ENCODE measurements at regions not wholly inside any gene's neighbourhood (a gene's known extent, or its start where the extent isn't known, plus 50 kb on each side); places are given as distances from the start of the nearest gene placed in this dataset.

DNA sequence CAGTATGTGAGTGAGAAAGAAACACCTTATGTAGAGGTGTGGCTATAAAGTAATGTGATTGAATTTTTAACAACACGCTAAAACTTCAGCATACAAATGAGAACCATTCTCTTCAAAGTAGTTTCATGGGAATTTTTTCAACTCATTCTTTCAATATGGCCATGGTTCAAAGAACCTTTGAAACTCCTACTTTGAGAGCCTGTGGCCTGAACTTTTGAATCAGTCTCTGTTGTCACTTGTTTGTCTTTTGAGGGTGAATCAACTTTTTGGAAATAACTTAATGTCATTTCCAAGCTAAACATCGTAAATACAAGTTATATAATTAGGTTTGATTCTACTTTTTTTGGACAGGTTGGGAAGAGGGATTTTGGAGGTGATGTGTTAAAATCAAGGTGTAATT, 49.9 kb upstream of the CASK start:
- ChIA-PET POLR2A (no interaction called here), CTCF (no interaction called here)
- Histone ChIP-seq H3K9me3 (ENCODE audit: control insufficient read depth, insufficient read depth, low read depth, low read length) (no peaks in the 10 kb centered on the region), H3K4me1 (ENCODE audit: control insufficient read depth, insufficient read depth, low read length) (no peaks in the 10 kb centered on the region), H3K27ac (ENCODE audit: low read length) (no peak overlapping the region), H3K36me3 (ENCODE audit: control insufficient read depth, insufficient read depth, low read length) (no peaks in the 10 kb centered on the region), H3K27me3 (ENCODE audit: control insufficient read depth, insufficient read depth, low read length) (no peaks in the 10 kb centered on the region), H3K4me3 (ENCODE audit: low read depth in 2 of 2, low read length in 2 of 2) (no peak overlapping the region)
- DNase-seq (ENCODE audit: low read depth, low spot score), result no peak
- no peak for ATAC-seq
- TF ChIP-seq, protein P1, sequence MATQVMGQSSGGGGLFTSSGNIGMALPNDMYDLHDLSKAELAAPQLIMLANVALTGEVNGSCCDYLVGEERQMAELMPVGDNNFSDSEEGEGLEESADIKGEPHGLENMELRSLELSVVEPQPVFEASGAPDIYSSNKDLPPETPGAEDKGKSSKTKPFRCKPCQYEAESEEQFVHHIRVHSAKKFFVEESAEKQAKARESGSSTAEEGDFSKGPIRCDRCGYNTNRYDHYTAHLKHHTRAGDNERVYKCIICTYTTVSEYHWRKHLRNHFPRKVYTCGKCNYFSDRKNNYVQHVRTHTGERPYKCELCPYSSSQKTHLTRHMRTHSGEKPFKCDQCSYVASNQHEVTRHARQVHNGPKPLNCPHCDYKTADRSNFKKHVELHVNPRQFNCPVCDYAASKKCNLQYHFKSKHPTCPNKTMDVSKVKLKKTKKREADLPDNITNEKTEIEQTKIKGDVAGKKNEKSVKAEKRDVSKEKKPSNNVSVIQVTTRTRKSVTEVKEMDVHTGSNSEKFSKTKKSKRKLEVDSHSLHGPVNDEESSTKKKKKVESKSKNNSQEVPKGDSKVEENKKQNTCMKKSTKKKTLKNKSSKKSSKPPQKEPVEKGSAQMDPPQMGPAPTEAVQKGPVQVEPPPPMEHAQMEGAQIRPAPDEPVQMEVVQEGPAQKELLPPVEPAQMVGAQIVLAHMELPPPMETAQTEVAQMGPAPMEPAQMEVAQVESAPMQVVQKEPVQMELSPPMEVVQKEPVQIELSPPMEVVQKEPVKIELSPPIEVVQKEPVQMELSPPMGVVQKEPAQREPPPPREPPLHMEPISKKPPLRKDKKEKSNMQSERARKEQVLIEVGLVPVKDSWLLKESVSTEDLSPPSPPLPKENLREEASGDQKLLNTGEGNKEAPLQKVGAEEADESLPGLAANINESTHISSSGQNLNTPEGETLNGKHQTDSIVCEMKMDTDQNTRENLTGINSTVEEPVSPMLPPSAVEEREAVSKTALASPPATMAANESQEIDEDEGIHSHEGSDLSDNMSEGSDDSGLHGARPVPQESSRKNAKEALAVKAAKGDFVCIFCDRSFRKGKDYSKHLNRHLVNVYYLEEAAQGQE (IDR thresholded peaks at IDR 0.05; ENCODE audit: insufficient read depth in 1 of 2, low read depth in 2 of 2, low read length in 1 of 2), result no peak
- no peak for TF ChIP-seq POLR2AphosphoS5 (IDR thresholded peaks at IDR 0.05; ENCODE audit: low read depth, low read length)
- no peak for TF ChIP-seq TCF7L2 (IDR thresholded peaks at IDR 0.05; ENCODE audit: low read depth, low read length)
- TF ChIP-seq SIN3A (IDR thresholded peaks at IDR 0.05; ENCODE audit: borderline replicate concordance, insufficient read depth, low read depth, low read length), result no peak
- TF ChIP-seq, protein P2, sequence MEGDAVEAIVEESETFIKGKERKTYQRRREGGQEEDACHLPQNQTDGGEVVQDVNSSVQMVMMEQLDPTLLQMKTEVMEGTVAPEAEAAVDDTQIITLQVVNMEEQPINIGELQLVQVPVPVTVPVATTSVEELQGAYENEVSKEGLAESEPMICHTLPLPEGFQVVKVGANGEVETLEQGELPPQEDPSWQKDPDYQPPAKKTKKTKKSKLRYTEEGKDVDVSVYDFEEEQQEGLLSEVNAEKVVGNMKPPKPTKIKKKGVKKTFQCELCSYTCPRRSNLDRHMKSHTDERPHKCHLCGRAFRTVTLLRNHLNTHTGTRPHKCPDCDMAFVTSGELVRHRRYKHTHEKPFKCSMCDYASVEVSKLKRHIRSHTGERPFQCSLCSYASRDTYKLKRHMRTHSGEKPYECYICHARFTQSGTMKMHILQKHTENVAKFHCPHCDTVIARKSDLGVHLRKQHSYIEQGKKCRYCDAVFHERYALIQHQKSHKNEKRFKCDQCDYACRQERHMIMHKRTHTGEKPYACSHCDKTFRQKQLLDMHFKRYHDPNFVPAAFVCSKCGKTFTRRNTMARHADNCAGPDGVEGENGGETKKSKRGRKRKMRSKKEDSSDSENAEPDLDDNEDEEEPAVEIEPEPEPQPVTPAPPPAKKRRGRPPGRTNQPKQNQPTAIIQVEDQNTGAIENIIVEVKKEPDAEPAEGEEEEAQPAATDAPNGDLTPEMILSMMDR (IDR thresholded peaks at IDR 0.05), result no peak
- intact Hi-C loops (cut with micrococcal nuclease; ENCODE audit: unreplicated experiment) (no loop called here), in situ Hi-C loops (cut with HindIII; ENCODE audit: low pct_unique_long_range_greater_than_20kb, low sequenced_read_pairs) (no loop called here)
- no TSS peak for BruUV-seq (replicated peaks)

Data from Panc1 (cell line).